HUES64 (cell line): ENCODE measurements at regions not wholly inside any gene's neighbourhood (a gene's known extent, or its start where the extent isn't known, plus 50 kb on each side); places are given as distances from the start of the nearest gene placed in this dataset.

Experiments
- H3K27ac ChIP-seq: 2 replicates; pipeline ENCODE4 v1.7.0; 2013; ENCODE audit warnings: low read depth, low read length, inconsistent platforms
- H3K27me3 ChIP-seq: 2 replicates; pipeline ENCODE4 v1.6.1; 2013; ENCODE audit warnings: mild to moderate bottlenecking, low read length; ENCODE audit not compliant: insufficient read depth
- H3K36me3 ChIP-seq: 2 replicates; pipeline ENCODE4 v1.6.1; 2013; ENCODE audit warnings: mild to moderate bottlenecking, low read length; ENCODE audit not compliant: insufficient read depth
- H3K4me1 ChIP-seq: 2 replicates; pipeline ENCODE4 v1.6.1; 2013; ENCODE audit warnings: mild to moderate bottlenecking, low read length, moderate library complexity; ENCODE audit not compliant: insufficient read depth
- H3K4me3 ChIP-seq: 2 replicates; pipeline ENCODE4 v1.5.1; 2013; ENCODE audit warnings: mild to moderate bottlenecking, low read length, moderate library complexity
- H3K9ac ChIP-seq: 2 replicates; pipeline ENCODE4 v1.6.1; 2013; ENCODE audit warnings: mild to moderate bottlenecking, low read depth, low read length
- H3K9me3 ChIP-seq: 2 replicates; pipeline ENCODE4 v1.6.1; 2013; ENCODE audit warnings: low read depth, low read length; ENCODE audit not compliant: insufficient read depth
- WGBS: fragments of 150-250, 120-280 bp; methylation state at CpG from one replicate; pipeline ENCODE4 v1.1.7; 2013; ENCODE audit warnings: missing lambda C conversion rate; 5-methylcytosine and 5-hydroxymethylcytosine counted together

- Histone ChIP-seq H3K27ac (no peak overlapping the region), H3K9me3 (no peaks in the 10 kb centered on the region), H3K4me1 (peaks cover 46% of the 10 kb centered on the region), H3K9ac (no peak overlapping the region), H3K36me3 (no peaks in the 10 kb centered on the region), H3K4me3 (no peak overlapping the region), H3K27me3 (no peaks in the 10 kb centered on the region)
These were observed 392.0 kb downstream of the SPRY1 start for GRCh38 chr4:123788577-123788976.

- H3K27ac ChIP-seq: no peak overlapping the region
- H3K9ac ChIP-seq: no peak overlapping the region
- no peaks in the 10 kb centered on the region for H3K27me3 ChIP-seq
- H3K4me1 ChIP-seq: peaks cover 26% of the 10 kb centered on the region
- 94% methylated on average over 1 of the region's 1 CpG for WGBS
- no peak overlapping the region for H3K4me3 ChIP-seq
- no peaks in the 10 kb centered on the region for H3K9me3 ChIP-seq
- no peaks in the 10 kb centered on the region for H3K36me3 ChIP-seq
These were observed 394.1 kb downstream of the SPRY1 start for GRCh38 chr4:123790681-123791080.

GRCh38 chr4:123802082-123802645 is 405.6 kb downstream of the SPRY1 start:
- Histone ChIP-seq H3K9ac (no peak overlapping the region), H3K27ac (no peak overlapping the region), H3K4me1 (peaks cover 3% of the 10 kb centered on the region; the same call in 1 of the 2 replicates), H3K27me3 (no peaks in the 10 kb centered on the region), H3K9me3 (peaks cover 5% of the 10 kb centered on the region; the same call in 1 of the 2 replicates), H3K36me3 (no peaks in the 10 kb centered on the region), H3K4me3 (no peak overlapping the region)
- WGBS: 95% methylated on average over 4 of the region's 4 CpGs

DNA sequence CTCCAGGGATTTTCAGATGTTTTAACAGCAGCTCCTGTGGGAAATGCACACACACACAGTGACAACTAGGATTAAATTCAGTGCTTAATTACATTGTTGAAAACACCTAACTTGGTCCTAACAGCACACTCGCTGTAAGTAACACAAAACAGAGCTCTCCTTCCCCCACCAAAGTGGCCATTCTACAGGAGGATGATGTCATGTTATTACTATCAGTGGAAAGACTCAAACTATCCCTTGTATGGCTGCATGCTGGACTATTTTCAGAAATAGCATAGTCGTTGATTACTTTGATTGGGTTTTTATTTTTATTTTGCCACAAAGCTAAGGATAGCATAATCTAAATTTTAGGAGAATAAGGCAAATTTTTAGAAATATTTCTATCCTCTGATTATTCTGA is 406.3 kb downstream of the SPRY1 start:
- WGBS: 58% methylated on average over 2 of the region's 2 CpGs
- Histone ChIP-seq H3K36me3 (no peaks in the 10 kb centered on the region), H3K4me3 (no peak overlapping the region), H3K27ac (no peak overlapping the region), H3K27me3 (no peaks in the 10 kb centered on the region), H3K9me3 (peaks cover 5% of the 10 kb centered on the region; the same call in 1 of the 2 replicates), H3K9ac (no peak overlapping the region), H3K4me1 (peaks cover 3% of the 10 kb centered on the region; the same call in 1 of the 2 replicates)

DNA sequence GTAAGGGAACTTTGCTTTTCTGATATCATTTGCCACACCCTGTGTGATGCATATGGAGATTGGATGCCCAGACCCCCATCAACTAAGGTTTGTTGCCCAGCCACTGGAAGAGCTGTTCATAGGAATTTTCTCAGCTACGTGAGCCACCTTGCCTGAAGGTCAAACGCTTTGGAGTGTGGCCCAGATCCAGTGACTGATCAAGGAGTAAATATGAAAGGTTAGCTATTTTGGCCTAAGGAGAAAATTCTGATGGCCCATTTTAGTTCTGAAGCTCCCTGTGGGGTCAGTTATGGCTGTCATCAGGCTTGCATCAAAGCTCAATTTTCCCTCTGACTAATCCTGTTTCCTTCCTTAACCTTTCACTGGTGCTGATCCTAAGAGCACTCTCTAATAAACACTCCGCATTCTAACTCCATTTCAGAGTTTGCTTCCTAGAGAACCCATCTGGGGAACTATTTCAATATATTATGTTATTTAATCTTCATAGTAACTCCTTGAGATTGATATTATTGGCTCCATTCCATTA is 407.7 kb downstream of the SPRY1 start:
- Histone ChIP-seq H3K27ac (no peak overlapping the region), H3K9me3 (no peaks in the 10 kb centered on the region), H3K36me3 (no peaks in the 10 kb centered on the region), H3K4me3 (no peak overlapping the region), H3K27me3 (no peaks in the 10 kb centered on the region), H3K9ac (no peak overlapping the region), H3K4me1 (peaks cover 3% of the 10 kb centered on the region; the same call in 1 of the 2 replicates)
- WGBS: 95% methylated on average over 3 of the region's 3 CpGs

GRCh38 chr4:123806056-123806455 is 409.5 kb downstream of the SPRY1 start:
- Histone ChIP-seq H3K27me3 (no peaks in the 10 kb centered on the region), H3K27ac (no peak overlapping the region), H3K9me3 (no peaks in the 10 kb centered on the region), H3K9ac (no peak overlapping the region), H3K4me3 (no peak overlapping the region), H3K36me3 (no peaks in the 10 kb centered on the region), H3K4me1 (peaks cover 3% of the 10 kb centered on the region; the same call in 1 of the 2 replicates)
- WGBS: 88% methylated on average over 1 of the region's 1 CpG

GRCh38 chr4:123807187-123807586 is 410.6 kb downstream of the SPRY1 start:
- Histone ChIP-seq H3K27me3 (no peaks in the 10 kb centered on the region), H3K4me1 (peaks cover 3% of the 10 kb centered on the region; the same call in 1 of the 2 replicates), H3K36me3 (no peaks in the 10 kb centered on the region), H3K4me3 (no peak overlapping the region), H3K9me3 (no peaks in the 10 kb centered on the region), H3K27ac (no peak overlapping the region), H3K9ac (no peak overlapping the region)
- 89% methylated on average over 4 of the region's 5 CpGs for WGBS

- Histone ChIP-seq H3K4me1 (peaks cover 3% of the 10 kb centered on the region; the same call in 1 of the 2 replicates), H3K9ac (no peak overlapping the region), H3K4me3 (no peak overlapping the region), H3K27me3 (no peaks in the 10 kb centered on the region), H3K9me3 (no peaks in the 10 kb centered on the region), H3K27ac (no peak overlapping the region), H3K36me3 (no peaks in the 10 kb centered on the region)
- 92% methylated on average over 1 of the region's 1 CpG for WGBS
These were observed 411.3 kb downstream of the SPRY1 start for GRCh38 chr4:123807866-123808265.

DNA sequence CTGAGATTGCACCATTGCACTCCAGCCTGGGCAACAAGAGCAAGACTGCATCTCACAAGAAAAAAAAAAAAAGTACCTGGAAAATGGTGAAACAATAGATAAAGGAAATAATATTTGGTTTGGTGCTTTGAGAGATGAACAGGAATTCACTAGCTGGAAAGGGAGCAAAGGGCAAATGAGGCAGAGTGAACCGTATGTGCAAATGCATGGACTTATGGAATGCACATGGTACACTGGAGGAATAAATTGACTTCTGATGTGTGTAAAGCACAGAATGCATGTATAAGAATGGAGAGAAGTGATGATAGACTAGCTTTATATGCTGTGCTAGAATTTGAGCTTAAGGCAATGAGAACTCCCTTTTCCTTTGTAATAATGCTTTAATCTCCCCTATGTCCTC is 413.3 kb downstream of the SPRY1 start:
- Histone ChIP-seq H3K4me1 (peaks cover 3% of the 10 kb centered on the region; the same call in 1 of the 2 replicates), H3K9ac (no peak overlapping the region), H3K4me3 (no peak overlapping the region), H3K27me3 (no peaks in the 10 kb centered on the region), H3K9me3 (no peaks in the 10 kb centered on the region), H3K27ac (no peak overlapping the region), H3K36me3 (no peaks in the 10 kb centered on the region)
- 90% methylated on average over 1 of the region's 1 CpG for WGBS

- Histone ChIP-seq H3K27me3 (no peaks in the 10 kb centered on the region), H3K4me3 (no peak overlapping the region), H3K27ac (no peak overlapping the region), H3K36me3 (no peaks in the 10 kb centered on the region), H3K9ac (no peak overlapping the region), H3K4me1 (no peaks in the 10 kb centered on the region), H3K9me3 (no peaks in the 10 kb centered on the region)
- whole genome bisulfite sequencing: 95% methylated on average over 2 of the region's 3 CpGs
These were observed 415.4 kb downstream of the SPRY1 start for GRCh38 chr4:123812066-123812390.

- Histone ChIP-seq H3K4me1 (no peaks in the 10 kb centered on the region), H3K9ac (no peak overlapping the region), H3K9me3 (no peaks in the 10 kb centered on the region), H3K27ac (no peak overlapping the region), H3K27me3 (no peaks in the 10 kb centered on the region), H3K4me3 (no peak overlapping the region), H3K36me3 (no peaks in the 10 kb centered on the region)
- 96% methylated on average over 2 of the region's 2 CpGs for WGBS
These were observed 417.3 kb downstream of the SPRY1 start for GRCh38 chr4:123813901-123814300.

DNA sequence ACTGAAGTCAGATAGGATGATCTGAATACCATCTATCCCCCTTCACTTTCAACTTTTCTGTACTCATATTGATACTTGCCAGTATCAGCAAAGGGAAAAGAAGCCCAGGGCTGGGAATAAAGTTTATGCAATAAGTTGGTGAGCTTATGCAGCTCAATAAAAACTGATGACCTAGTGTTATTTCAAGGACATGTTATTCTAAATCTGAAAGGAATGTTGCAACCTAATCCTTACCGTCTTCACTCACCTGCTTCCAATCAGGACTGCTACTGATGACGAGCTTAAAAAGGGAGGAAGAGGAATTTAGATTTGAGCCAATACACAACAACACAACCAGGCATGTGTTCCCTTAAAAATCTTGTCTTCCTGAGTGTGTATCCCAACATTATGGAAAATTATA is 419.9 kb downstream of the SPRY1 start:
- no peaks in the 10 kb centered on the region for H3K9me3 ChIP-seq
- no peak overlapping the region for H3K27ac ChIP-seq
- no peaks in the 10 kb centered on the region for H3K27me3 ChIP-seq
- H3K9ac ChIP-seq: no peak overlapping the region
- WGBS: 88% methylated on average over 2 of the region's 2 CpGs
- no peak overlapping the region for H3K4me3 ChIP-seq
- H3K36me3 ChIP-seq: no peaks in the 10 kb centered on the region
- H3K4me1 ChIP-seq: 0 out of 2 replicates have a peak, but pooled peaks cover under 1% of the 10 kb centered on the region
